GM18909 (cell line): ENCODE measurements at regions not wholly inside any gene's neighbourhood (a gene's known extent, or its start where the extent isn't known, plus 50 kb on each side); places are given as distances from the start of the nearest gene placed in this dataset.

Source experiments
- ATAC-seq: cut with Tn5 transposase; IDR thresholded peaks from one replicate; pipeline ENCODE4 v1.9.1; 2021; ENCODE audit warnings: mild to moderate bottlenecking; ENCODE audit not compliant: unreplicated experiment, poor library complexity

- ATAC-seq: no peak
Observed at GRCh38 chr3:74510261-74510818, 104.1 kb downstream of the CNTN3 start.

- ATAC-seq: no peak
Observed at GRCh38 chr3:74507691-74508090, 106.8 kb downstream of the CNTN3 start.

- ATAC-seq: no peak
Observed at GRCh38 chr3:74506246-74506645, 108.2 kb downstream of the CNTN3 start.

GRCh38 chr3:74501007-74501406 lies 113.5 kb downstream of the CNTN3 start:
- ATAC-seq: no peak

GRCh38 chr3:74500257-74500656 lies 114.2 kb downstream of the CNTN3 start:
- no peak for ATAC-seq

DNA sequence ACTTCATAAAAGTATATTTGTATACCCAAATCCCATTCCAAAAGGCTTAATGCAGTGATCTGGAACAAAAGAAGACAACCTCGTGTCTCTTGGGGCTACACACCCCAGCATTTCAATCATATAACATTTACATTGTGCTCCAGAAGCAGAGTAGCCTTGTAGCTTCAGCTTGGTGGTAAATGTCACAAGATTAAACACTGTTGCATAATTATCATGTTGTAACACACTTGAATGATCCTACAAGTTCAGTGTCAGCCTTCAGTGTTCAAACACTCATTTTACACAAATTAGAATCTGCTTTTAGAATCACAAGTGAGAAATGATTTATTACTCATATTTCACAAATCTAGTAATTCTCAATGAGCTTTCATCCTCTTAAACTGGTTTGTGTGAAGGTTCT lies 122.6 kb downstream of the CNTN3 start:
- no peak for ATAC-seq

GRCh38 chr3:74489050-74489792 lies 125.2 kb downstream of the CNTN3 start:
- ATAC-seq: no peak

DNA sequence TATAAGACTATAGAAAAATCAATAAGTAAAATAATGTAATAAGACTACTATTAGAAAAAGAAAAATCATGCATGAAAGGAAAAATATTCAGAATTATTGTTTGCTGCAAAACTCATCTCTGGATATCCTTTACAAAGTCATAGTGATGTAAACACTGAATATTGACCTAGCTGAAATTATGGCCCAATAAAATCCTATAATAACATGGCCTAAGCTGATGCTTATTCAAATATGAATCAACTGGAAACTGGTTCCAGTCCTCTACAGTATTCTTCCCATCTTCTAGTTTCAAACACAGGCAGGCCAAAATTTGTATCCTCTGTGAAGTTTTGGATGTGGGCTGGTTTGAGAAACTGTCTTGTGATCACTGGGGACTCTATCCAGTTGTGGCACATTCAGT lies 134.5 kb downstream of the CNTN3 start:
- no peak for ATAC-seq

DNA sequence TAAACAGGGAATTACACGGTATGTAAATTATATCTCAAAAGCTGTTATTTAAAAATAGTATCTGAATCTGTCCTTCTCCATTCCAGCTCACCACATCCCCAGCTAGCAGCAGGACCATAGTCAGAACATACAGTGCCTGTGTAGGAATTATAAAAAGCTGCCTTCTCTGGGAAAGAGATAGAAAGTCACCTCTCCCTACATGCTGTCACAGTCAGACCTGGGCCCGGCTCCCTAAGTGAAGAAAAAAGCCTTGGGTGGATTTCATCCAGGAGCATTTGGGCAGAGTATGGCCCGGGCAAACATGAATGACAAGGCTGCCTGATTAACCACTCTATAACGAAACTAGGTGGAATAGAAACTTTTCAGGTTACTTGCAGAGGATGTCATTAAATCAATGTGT lies 144.1 kb downstream of the CNTN3 start:
- no peak for ATAC-seq

GRCh38 chr3:74469713-74470112 lies 144.7 kb downstream of the CNTN3 start:
- no peak for ATAC-seq

DNA sequence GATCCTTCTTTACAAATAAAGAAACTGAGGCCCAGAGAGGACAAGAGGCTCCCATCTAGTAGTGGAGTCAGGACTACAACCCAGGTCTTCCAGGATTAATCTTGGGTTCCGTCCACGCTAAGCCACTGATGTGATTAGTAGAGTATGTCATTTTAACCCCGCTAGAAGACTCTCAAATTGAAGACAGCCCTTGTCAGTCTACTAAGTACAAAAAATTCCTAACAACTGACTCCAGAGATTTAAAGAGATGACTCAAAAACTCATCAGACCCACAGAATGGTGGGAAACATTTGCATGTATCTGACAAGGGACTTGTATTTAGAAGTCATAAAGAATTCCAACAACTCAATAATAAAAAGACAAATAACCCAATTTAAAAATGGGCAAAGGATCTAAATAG lies 145.3 kb downstream of the CNTN3 start:
- ATAC-seq: no peak

GRCh38 chr3:74465715-74466410 lies 148.6 kb downstream of the CNTN3 start:
- ATAC-seq: no peak

- ATAC-seq: no peak
Observed at GRCh38 chr3:74463515-74463914, 150.9 kb downstream of the CNTN3 start.

GRCh38 chr3:74456166-74456565 lies 158.3 kb downstream of the CNTN3 start:
- no peak for ATAC-seq

DNA sequence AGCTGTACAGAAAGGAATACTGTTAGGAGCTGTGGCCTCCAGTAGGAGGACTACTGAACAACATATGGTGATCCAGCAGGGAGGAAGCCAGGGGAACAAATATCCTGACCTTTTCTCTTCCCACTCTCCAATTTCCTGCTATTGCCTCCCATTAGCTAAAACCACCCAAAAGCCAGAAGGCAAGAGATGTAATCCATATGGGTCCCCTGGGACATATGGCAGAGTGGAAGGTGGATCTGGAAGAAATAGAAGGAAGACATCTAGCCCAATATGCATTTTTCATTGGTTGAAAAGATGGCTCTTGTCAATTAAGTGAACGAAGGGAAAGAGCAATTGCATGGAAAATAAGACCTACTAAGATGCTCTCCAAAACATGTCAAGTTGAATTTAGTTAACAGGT lies 167.2 kb downstream of the CNTN3 start:
- no peak for ATAC-seq

- no peak for ATAC-seq
Observed at GRCh38 chr3:74445541-74445940, 168.9 kb downstream of the CNTN3 start.

- no peak for ATAC-seq
Observed at GRCh38 chr3:74443102-74443501, 171.4 kb downstream of the CNTN3 start.

DNA sequence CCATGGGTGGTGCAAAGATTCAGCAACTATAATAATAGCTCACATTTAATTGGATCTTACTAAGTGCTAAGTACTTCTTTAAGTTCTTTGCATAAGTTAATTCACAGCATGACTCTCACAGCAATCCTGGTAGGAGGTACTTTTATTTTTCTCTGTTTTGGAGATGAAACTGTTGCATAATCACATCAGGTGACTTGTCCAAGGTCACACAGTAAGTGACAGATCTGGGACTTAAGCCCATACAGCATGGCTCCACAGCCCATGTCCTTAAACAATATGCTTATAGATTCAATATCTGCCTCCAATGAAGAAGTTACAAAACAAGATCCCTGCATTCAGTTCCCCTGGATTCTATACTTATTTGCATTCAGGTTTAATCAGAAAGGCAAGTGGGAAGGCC lies 171.8 kb downstream of the CNTN3 start:
- ATAC-seq: no peak

DNA sequence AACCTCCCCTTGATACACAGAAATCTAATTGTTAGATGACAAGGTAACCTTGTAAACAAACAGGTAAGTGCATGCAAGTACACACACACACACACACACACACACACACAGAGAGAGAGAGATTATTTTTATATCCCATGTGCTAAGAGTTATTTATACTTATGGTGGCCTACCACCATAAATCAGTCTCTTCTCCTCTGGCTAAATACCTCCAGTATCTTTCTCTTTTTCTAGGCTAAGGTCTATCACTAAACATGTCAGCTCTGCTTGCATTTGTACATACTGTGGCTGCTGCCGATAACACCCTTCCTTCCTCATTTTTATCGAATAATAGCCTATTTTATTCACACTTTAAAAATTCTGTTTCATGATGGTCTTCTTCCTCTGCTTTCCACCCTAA lies 172.4 kb downstream of the CNTN3 start:
- no peak for ATAC-seq

GRCh38 chr3:74436184-74436583 lies 178.3 kb downstream of the CNTN3 start:
- no peak for ATAC-seq

GRCh38 chr3:74435631-74436030 lies 178.8 kb downstream of the CNTN3 start:
- no peak for ATAC-seq

DNA sequence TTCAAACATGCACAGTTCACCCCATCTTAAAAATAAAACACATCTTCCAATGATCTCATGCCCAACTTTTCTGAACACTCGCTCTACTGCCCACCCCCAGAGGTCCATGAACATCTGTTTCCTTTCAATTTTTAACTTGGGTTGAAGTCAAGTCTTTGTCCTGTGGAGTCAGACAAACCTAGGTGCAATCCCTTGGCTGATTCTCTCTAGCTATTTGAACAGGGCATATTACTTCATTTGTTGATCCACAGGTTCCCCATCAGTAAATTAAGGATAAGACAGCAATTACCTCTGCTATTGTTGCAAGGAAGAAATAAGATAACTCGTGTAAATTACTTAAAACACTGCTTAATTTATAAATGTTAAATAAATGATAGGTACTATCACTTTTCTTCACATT lies 180.1 kb downstream of the CNTN3 start:
- ATAC-seq: no peak
